DND-41 (cell line): ENCODE measurements at regions not wholly inside any gene's neighbourhood (a gene's known extent, or its start where the extent isn't known, plus 50 kb on each side); places are given as distances from the start of the nearest gene placed in this dataset.

Experiments used
- EZH2 ChIP-seq: IDR thresholded peaks from 3 replicates; pipeline ENCODE4 v1.6.1; 2012; ENCODE audit warnings: borderline replicate concordance, low read depth, mild to moderate bottlenecking, moderate library complexity, low read length, inconsistent platforms; ENCODE audit not compliant: severe bottlenecking
- TF ChIP-seq, protein P1 (sequence below): IDR thresholded peaks from 2 replicates; pipeline ENCODE4 v1.5.1; 2012; ENCODE audit warnings: borderline replicate concordance, low read length, moderate library complexity, mild to moderate bottlenecking; ENCODE audit not compliant: poor library complexity, severe bottlenecking; ENCODE audit errors: extremely low read depth

DNA sequence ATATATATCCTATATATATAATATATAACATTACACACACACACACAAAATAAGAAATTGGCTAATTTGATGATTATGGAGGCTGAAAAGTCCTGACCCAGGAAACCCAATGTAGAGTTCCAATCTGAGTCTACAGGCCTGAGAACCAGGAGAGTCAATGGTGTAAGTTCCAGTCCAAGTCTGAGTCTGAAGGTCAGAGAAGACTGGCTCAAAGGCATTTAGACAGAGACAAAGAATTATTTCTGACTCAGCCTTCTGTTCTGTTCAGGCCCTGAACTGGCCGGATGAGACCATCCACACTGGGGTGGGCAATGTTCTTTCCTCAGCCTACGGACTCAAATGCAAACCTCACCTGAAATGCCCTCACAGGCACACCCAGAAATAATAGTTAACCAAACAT lies 60.6 kb upstream of the STX18 start:
- no peak for TF ChIP-seq EZH2
- TF ChIP-seq, protein P1, sequence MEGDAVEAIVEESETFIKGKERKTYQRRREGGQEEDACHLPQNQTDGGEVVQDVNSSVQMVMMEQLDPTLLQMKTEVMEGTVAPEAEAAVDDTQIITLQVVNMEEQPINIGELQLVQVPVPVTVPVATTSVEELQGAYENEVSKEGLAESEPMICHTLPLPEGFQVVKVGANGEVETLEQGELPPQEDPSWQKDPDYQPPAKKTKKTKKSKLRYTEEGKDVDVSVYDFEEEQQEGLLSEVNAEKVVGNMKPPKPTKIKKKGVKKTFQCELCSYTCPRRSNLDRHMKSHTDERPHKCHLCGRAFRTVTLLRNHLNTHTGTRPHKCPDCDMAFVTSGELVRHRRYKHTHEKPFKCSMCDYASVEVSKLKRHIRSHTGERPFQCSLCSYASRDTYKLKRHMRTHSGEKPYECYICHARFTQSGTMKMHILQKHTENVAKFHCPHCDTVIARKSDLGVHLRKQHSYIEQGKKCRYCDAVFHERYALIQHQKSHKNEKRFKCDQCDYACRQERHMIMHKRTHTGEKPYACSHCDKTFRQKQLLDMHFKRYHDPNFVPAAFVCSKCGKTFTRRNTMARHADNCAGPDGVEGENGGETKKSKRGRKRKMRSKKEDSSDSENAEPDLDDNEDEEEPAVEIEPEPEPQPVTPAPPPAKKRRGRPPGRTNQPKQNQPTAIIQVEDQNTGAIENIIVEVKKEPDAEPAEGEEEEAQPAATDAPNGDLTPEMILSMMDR: no peak
